ENCODE measurements at regions not wholly inside any gene's neighbourhood (a gene's known extent, or its start where the extent isn't known, plus 50 kb on each side); places are given as distances from the start of the nearest gene placed in this dataset.

GRCh38 chr14:100010679-100011078 lies 54.5 kb upstream of the EVL start:
- TF ChIP-seq CTCF (IDR thresholded peaks at IDR 0.05) (no peak), POLR2A (IDR thresholded peaks at IDR 0.05) (no peak), POLR2AphosphoS5 (IDR thresholded peaks at IDR 0.05; ENCODE audit: insufficient read depth in 1 of 2, low read depth in 1 of 2) (no peak)
